ENCODE measurements at regions not wholly inside any gene's neighbourhood (a gene's known extent, or its start where the extent isn't known, plus 50 kb on each side); places are given as distances from the start of the nearest gene placed in this dataset.

GRCh38 chr10:4733150-4733842 lies 92.7 kb upstream of the AKR1E2 start:
- DNase-seq (ENCODE audit: low read depth), result no peak

- no peak for DNase-seq (ENCODE audit: low read depth)
Measured at GRCh38 chr10:4730998-4731397, 95.0 kb upstream of the AKR1E2 start.

- no peak for DNase-seq (ENCODE audit: low read depth)
Measured at GRCh38 chr10:4725917-4726606, 99.9 kb upstream of the AKR1E2 start.

GRCh38 chr10:4723860-4724259 lies 102.1 kb upstream of the AKR1E2 start:
- no peak for DNase-seq (ENCODE audit: low read depth)

GRCh38 chr10:4721999-4722753 lies 103.8 kb upstream of the AKR1E2 start:
- no peak for DNase-seq (ENCODE audit: low read depth)

GRCh38 chr10:4720463-4720862 lies 105.5 kb upstream of the AKR1E2 start:
- no peak for DNase-seq (ENCODE audit: low read depth)

- DNase-seq (ENCODE audit: low read depth), result no peak
Measured at GRCh38 chr10:4719671-4720070, 106.3 kb upstream of the AKR1E2 start.

GRCh38 chr10:4719036-4719435 lies 107.0 kb upstream of the AKR1E2 start:
- DNase-seq (ENCODE audit: low read depth), result no peak

- no peak for DNase-seq (ENCODE audit: low read depth)
Measured at GRCh38 chr10:4718544-4718943, 107.5 kb upstream of the AKR1E2 start.

- DNase-seq (ENCODE audit: low read depth), result no peak
Measured at GRCh38 chr10:4717670-4718069, 108.3 kb upstream of the AKR1E2 start.

- DNase-seq (ENCODE audit: low read depth), result no peak
Measured at GRCh38 chr10:4710858-4711257, 115.1 kb upstream of the AKR1E2 start.

GRCh38 chr10:4708123-4708759 lies 117.8 kb upstream of the AKR1E2 start:
- DNase-seq (ENCODE audit: low read depth), result no peak

GRCh38 chr10:4707221-4707620 lies 118.8 kb upstream of the AKR1E2 start:
- no peak for DNase-seq (ENCODE audit: low read depth)

- no peak for DNase-seq (ENCODE audit: low read depth)
Measured at GRCh38 chr10:4704034-4704545, 121.9 kb upstream of the AKR1E2 start.

- DNase-seq (ENCODE audit: low read depth), result no peak
Measured at GRCh38 chr10:4701016-4701415, 125.0 kb upstream of the AKR1E2 start.

GRCh38 chr10:4699950-4700730 lies 125.9 kb upstream of the AKR1E2 start:
- DNase-seq (ENCODE audit: low read depth), result no peak

GRCh38 chr10:4698075-4698474 lies 127.9 kb upstream of the AKR1E2 start:
- DNase-seq (ENCODE audit: low read depth), result no peak

- DNase-seq (ENCODE audit: low read depth), result no peak
Measured at GRCh38 chr10:4696186-4696585, 129.8 kb upstream of the AKR1E2 start.

- no peak for DNase-seq (ENCODE audit: low read depth)
Measured at GRCh38 chr10:4693967-4694366, 132.0 kb upstream of the AKR1E2 start.

GRCh38 chr10:4692206-4692605 lies 133.8 kb upstream of the AKR1E2 start:
- DNase-seq (ENCODE audit: low read depth), result no peak

GRCh38 chr10:4691776-4692175 lies 134.2 kb upstream of the AKR1E2 start:
- DNase-seq (ENCODE audit: low read depth), result no peak

GRCh38 chr10:4691301-4691700 lies 134.7 kb upstream of the AKR1E2 start:
- no peak for DNase-seq (ENCODE audit: low read depth)

All from activated T-helper 9 cell treated with anti-CD3 and anti-CD28 coated beads, Interleukin-2, amount 50 U/mL, for 16 hours (primary cell).